ACHN (cell line): ENCODE measurements at regions not wholly inside any gene's neighbourhood (a gene's known extent, or its start where the extent isn't known, plus 50 kb on each side); places are given as distances from the start of the nearest gene placed in this dataset.
A peak's percentile ranks its signal among the peaks of the same experiment; 100 is the strongest.
"Not testable (repeated sequence)": the region's sequence is repeated elsewhere in the genome, so short reads cannot be mapped to it uniquely, and the experiment has no call there.

Experiments used
- DNase-seq: peaks from one replicate; pipeline ENCODE4 v3.0.0-alpha.2; 2015
- in situ Hi-C: cut with HindIII; loops from 2 replicates; pipeline ENCODE4 v1.10.0; 2017; ENCODE audit warnings: low sequenced_read_pairs, low pct_ligation_motif_present, low pct_unique_long_range_greater_than_20kb

- in situ Hi-C loops, result no loop called here
- DNase-seq, result no peak
Measured at GRCh38 chr6:34646714-34647113, 49.9 kb downstream of the ILRUN start.

DNA sequence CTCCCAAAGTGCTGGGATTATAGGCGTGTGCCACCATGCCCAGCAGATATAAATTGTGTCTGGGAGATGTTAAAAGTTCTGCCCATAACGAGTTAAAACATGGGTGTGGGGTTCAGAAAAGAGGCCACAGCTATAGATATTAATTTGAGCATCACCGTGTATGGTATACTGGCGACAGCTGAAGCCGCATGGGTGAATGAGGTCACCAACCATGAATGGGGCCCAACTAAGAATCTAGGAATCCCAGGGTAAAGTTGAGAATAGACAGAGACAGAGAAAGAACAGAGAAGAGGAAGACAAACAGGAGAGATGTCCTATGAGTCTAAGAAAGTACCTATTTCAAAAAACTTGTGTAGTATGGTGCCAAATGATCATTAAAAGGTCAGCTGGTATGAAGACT, 50.9 kb downstream of the ILRUN start:
- in situ Hi-C loops, result no loop called here
- no peak for DNase-seq

- in situ Hi-C loops, result no loop called here
- no peak for DNase-seq
Measured at GRCh38 chr6:34644716-34645115, 51.9 kb downstream of the ILRUN start.

DNA sequence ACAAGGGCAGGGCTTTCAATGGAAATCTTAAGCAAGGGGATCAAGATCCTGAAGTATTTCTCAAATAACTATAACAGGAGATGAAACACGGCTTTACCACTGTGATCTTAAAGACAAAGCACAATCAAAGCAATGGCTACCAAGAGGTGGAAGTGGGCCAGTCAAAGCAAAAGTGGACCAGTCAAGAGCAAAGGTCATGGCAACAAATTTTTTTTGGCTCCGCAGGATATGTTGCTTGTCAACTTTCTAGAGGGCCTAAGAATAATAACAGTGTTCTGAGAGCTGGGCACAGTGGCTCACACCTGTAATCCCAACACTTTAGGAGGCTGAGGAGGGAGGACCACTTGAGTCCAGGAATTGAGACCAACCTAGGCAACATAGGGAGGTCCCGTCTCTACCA, 54.1 kb downstream of the ILRUN start:
- in situ Hi-C loops, result no loop called here
- no peak for DNase-seq

DNA sequence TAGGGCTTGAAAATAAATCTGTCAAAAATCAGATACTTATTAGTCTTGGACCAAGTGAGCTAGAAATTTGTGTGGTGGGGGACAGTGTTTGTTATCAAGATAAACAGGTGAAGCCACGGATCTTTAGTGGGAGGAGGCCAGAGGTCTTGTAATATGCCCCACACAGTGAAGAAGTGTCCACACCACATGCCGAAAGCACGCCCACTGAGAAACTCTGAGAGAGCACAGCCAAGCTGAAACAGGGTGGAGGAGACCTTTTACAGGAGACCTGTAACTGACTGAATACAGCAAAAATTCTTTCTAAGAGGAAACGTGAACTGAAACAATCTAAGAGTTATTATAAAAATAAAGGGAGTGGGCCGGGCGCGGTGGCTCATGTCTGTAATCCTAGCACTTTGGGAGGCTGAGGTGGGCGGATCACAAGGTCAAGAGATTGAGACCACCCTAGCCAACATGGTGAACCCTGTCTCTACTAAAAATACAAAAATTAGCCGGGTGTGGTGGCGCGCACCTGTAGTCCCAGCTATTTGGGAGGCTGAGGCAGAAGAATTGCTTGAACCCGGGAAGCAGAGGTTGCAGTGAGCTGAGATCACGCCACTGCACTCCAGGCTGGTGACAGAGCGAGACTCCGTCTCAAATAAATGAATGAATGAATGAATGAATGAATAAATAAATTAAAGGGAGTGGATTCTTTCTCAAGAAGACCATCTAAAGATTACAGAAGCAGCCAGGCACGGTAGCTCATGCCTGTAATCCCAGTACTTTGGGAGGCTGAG, 56.3 kb downstream of the ILRUN start:
- DNase-seq, in situ Hi-C loops: not testable (repeated sequence)

GRCh38 chr6:34638834-34639736, 57.5 kb downstream of the ILRUN start:
- in situ Hi-C loops, result no loop called here
- no peak for DNase-seq

- DNase-seq, result no peak
- in situ Hi-C loops, result no loop called here
Measured at GRCh38 chr6:34633785-34634184, 62.8 kb downstream of the ILRUN start.

- in situ Hi-C loops, result no loop called here
- DNase-seq, result no peak
Measured at GRCh38 chr6:34633256-34633655, 63.3 kb downstream of the ILRUN start.

DNA sequence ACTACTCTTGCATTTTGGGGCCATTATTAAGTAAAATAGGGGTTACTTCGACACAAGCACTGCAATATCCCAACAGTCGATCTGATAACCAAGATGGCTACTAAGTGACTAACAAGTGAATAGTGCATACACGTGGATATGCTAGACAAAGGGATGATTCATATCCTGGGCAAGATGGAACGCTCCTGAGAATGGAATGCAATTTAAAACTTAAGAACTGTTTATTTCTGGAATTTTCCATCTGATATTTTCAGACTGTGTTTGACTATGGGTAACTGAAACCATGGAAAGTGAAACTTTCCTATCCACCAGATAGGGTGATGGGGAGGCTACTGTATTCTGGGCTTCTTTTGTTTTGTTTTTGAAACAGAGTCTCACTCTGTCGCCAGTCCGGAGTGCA, 66.5 kb downstream of the ILRUN start:
- in situ Hi-C loops, result no loop called here
- DNase-seq, result peak; percentile 37

DNA sequence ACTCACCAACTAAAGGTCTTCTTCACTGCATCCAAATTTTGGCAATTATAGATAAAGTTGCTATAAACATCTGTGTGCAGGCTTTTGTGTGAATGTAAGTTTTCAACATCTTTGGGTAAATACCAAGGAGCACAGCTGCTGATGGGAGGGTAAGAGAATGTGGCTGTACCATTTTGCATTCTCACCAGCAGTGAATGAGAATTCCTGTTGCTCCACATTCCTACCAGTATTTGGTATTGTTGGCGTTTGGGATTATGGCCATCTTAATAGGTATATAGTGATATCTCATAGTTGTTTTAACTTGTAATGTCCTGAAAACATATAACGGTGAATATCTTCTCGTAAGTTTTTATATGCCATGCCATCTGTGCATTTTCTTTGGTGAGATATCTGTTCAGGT, 69.3 kb downstream of the ILRUN start:
- in situ Hi-C loops, result no loop called here
- no peak for DNase-seq

- DNase-seq, result no peak
- in situ Hi-C loops, result no loop called here
Measured at GRCh38 chr6:34618430-34619182, 62.5 kb upstream of the SPDEF start.

GRCh38 chr6:34617231-34617630, 61.1 kb upstream of the SPDEF start:
- DNase-seq, result no peak
- in situ Hi-C loops, result no loop called here

DNA sequence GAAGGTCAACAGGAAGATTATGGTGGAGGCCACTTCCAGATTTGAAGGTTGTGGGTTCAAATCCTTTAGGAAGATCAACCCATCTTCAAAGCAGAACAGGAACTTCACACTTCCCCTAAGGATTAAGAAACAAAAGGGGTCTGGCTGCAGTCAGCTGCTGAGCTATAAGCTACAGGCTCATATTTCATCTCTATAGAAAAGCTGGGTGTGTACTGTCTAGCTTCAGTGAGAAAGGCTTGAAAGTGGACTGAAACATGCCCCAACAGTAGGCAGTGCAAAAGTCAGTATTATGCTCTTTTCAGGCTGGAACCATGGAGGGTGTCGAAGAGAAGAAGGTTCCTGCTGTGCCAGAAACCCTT, 60.1 kb upstream of the SPDEF start:
- no peak for DNase-seq
- in situ Hi-C loops, result no loop called here

- DNase-seq, result no peak
- in situ Hi-C loops, result no loop called here
Measured at GRCh38 chr6:34615574-34616226, 59.6 kb upstream of the SPDEF start.

DNA sequence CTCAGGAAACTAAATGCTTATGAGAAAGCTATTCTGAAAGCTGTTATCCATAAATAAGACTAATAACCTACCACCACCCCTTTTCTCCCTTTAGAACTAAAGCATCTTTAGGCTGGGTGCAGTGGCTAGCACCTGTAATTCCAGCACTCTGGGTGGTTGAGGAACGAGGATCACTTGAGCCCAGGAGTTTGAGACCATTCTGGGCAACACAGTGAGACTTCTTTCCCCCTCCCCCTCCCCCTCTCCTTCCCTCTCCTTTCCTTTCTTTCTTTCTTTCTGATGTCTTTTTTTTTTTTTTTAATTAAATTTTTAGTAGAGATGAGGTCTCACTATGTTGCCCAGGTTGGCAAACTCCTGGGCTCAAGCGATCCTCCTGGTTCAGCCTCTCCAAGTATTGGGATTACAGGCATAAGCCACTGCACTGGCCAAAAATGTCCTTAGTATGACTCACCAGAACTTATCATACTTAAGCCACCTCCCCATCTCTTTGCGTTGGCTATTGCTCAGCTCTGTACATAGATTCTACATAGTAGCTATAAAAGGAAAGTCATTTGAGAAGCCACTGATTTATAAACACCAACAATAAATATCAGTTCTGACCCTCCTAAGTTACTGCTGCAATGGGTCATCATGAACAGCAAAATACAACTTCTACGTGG, 54.8 kb upstream of the SPDEF start:
- DNase-seq, result no peak
- in situ Hi-C loops, result no loop called here

DNA sequence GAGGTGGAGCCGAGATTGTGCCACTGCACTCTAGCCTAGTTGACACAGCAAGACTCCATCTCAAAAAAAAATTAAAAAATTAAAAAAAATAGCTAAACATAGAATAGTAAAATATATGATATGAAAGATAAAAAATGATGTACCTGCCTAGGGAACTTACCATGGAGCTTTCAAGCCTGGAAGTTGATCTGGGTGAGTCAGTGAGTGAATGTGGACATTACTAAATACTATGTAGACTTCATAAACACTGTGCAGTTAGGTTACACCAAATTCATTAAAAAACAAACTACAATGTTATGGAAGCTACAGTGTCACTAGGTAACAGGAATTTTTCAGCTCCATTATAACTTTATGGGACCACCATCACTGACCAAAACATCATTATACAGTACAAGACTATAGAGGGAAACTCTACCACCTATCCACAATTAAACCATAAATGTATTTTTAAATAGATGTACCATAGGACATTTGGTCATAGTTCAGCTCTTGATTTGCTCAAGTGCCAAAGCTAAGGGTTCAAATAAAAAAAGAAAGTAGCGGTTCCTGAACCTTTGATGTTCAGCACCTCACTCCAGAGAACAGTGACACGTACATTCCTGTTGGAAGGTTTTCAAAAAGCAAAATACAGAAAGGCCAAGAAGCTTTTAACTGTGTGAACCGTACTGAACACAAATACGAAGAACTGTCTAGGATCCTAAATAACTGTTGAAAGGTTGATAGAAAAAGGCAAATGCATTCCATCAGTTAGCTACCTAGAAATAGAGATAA, 52.4 kb upstream of the SPDEF start:
- in situ Hi-C loops, result no loop called here
- DNase-seq, result no peak

- in situ Hi-C loops, result no loop called here
- DNase-seq, result no peak
Measured at GRCh38 chr6:34606477-34607265, 50.5 kb upstream of the SPDEF start.
